Activated T-cell treated with anti-CD3 and anti-CD28 coated beads, Interleukin-2, amount 50 U/mL, for 24 hours (primary cell): ENCODE measurements at regions not wholly inside any gene's neighbourhood (a gene's known extent, or its start where the extent isn't known, plus 50 kb on each side); places are given as distances from the start of the nearest gene placed in this dataset.
A peak's percentile ranks its signal among the peaks of the same experiment; 100 is the strongest.

ENCODE experiments used
- DNase-seq: peaks from one replicate; pipeline ENCODE4 v3.0.0-alpha.2; 2020
- H3K27ac Mint-ChIP-seq: 2 replicates; pipeline ENCODE4 v1.8.0; 2020; ENCODE audit warnings: mild to moderate bottlenecking, mixed read lengths
- H3K27me3 Mint-ChIP-seq: 2 replicates; pipeline ENCODE4 v1.8.0; 2020; ENCODE audit warnings: mixed read lengths
- H3K36me3 Mint-ChIP-seq: 2 replicates; pipeline ENCODE4 v1.8.0; 2020; ENCODE audit warnings: low read depth, mixed read lengths
- H3K4me1 Mint-ChIP-seq: 2 replicates; pipeline ENCODE4 v1.8.0; 2020; ENCODE audit warnings: low read depth, mixed read lengths
- H3K4me3 Mint-ChIP-seq: 2 replicates; pipeline ENCODE4 v1.8.0; 2020; ENCODE audit warnings: mild to moderate bottlenecking, moderate library complexity, mixed read lengths
- H3K9me3 Mint-ChIP-seq: 2 replicates; pipeline ENCODE4 v1.8.0; 2020; ENCODE audit warnings: mixed read lengths

GRCh38 chr4:128565054-128565453, 244.4 kb upstream of the JADE1 start:
- no peak for DNase-seq
- H3K36me3 Mint-ChIP-seq, result no peaks in the 10 kb centered on the region
- H3K27ac Mint-ChIP-seq, result no peak overlapping the region
- H3K4me1 Mint-ChIP-seq, result no peaks in the 10 kb centered on the region
- H3K9me3 Mint-ChIP-seq, result no peaks in the 10 kb centered on the region
- peaks cover 23% of the 10 kb centered on the region for H3K27me3 Mint-ChIP-seq
- no peak overlapping the region for H3K4me3 Mint-ChIP-seq

GRCh38 chr4:128564081-128564630, 245.3 kb upstream of the JADE1 start:
- Mint-ChIP-seq H3K4me3 (no peak overlapping the region), H3K36me3 (no peaks in the 10 kb centered on the region), H3K27me3 (peaks cover 21% of the 10 kb centered on the region), H3K27ac (no peak overlapping the region), H3K9me3 (no peaks in the 10 kb centered on the region), H3K4me1 (no peaks in the 10 kb centered on the region)
- DNase-seq, result no peak

GRCh38 chr4:128560754-128561495, 248.6 kb upstream of the JADE1 start:
- DNase-seq, result no peak
- Mint-ChIP-seq H3K36me3 (no peaks in the 10 kb centered on the region), H3K27me3 (peaks cover 15% of the 10 kb centered on the region), H3K4me1 (no peaks in the 10 kb centered on the region), H3K27ac (no peak overlapping the region), H3K4me3 (no peak overlapping the region), H3K9me3 (no peaks in the 10 kb centered on the region)

- H3K27ac Mint-ChIP-seq, result no peak overlapping the region
- no peak for DNase-seq
- H3K4me3 Mint-ChIP-seq, result no peak overlapping the region
- peaks cover 4% of the 10 kb centered on the region for H3K27me3 Mint-ChIP-seq
- no peaks in the 10 kb centered on the region for H3K9me3 Mint-ChIP-seq
- H3K4me1 Mint-ChIP-seq, result peaks cover 1% of the 10 kb centered on the region
- no peaks in the 10 kb centered on the region for H3K36me3 Mint-ChIP-seq
These were observed 250.4 kb upstream of the JADE1 start for GRCh38 chr4:128558896-128559679.

GRCh38 chr4:128556756-128557155, 252.7 kb upstream of the JADE1 start:
- Mint-ChIP-seq H3K4me1 (peaks cover 18% of the 10 kb centered on the region), H3K27me3 (peaks cover 13% of the 10 kb centered on the region), H3K9me3 (no peaks in the 10 kb centered on the region), H3K4me3 (no peak overlapping the region), H3K36me3 (no peaks in the 10 kb centered on the region), H3K27ac (no peak overlapping the region)
- DNase-seq, result no peak

GRCh38 chr4:128553686-128554515, 255.6 kb upstream of the JADE1 start:
- DNase-seq, result no peak
- H3K36me3 Mint-ChIP-seq, result no peaks in the 10 kb centered on the region
- H3K4me3 Mint-ChIP-seq, result peak overlapping the region; percentile 76
- no peak overlapping the region for H3K27ac Mint-ChIP-seq
- H3K4me1 Mint-ChIP-seq, result peaks cover 18% of the 10 kb centered on the region
- H3K27me3 Mint-ChIP-seq, result peaks cover 18% of the 10 kb centered on the region
- no peaks in the 10 kb centered on the region for H3K9me3 Mint-ChIP-seq

- Mint-ChIP-seq H3K4me3 (no peak overlapping the region), H3K27me3 (peaks cover 18% of the 10 kb centered on the region), H3K4me1 (peaks cover 18% of the 10 kb centered on the region), H3K9me3 (no peaks in the 10 kb centered on the region), H3K36me3 (no peaks in the 10 kb centered on the region), H3K27ac (no peak overlapping the region)
- no peak for DNase-seq
These were observed 257.0 kb upstream of the JADE1 start for GRCh38 chr4:128552586-128552907.

- Mint-ChIP-seq H3K4me3 (no peak overlapping the region), H3K4me1 (peaks cover 18% of the 10 kb centered on the region)
- no peak for DNase-seq
These were observed 258.2 kb upstream of the JADE1 start for GRCh38 chr4:128551280-128551679.

GRCh38 chr4:128550060-128550459, 259.4 kb upstream of the JADE1 start:
- DNase-seq, result no peak
- H3K36me3 Mint-ChIP-seq, result no peaks in the 10 kb centered on the region
- H3K4me1 Mint-ChIP-seq, result peaks cover 18% of the 10 kb centered on the region
- H3K27me3 Mint-ChIP-seq, result peaks cover 22% of the 10 kb centered on the region
- H3K4me3 Mint-ChIP-seq, result no peak overlapping the region
- no peak overlapping the region for H3K27ac Mint-ChIP-seq
- H3K9me3 Mint-ChIP-seq, result no peaks in the 10 kb centered on the region

More at GRCh38 chr4:128551280-128551679, 258.2 kb upstream of the JADE1 start:
- Mint-ChIP-seq H3K9me3 (no peaks in the 10 kb centered on the region), H3K36me3 (no peaks in the 10 kb centered on the region), H3K27ac (no peak overlapping the region), H3K27me3 (peaks cover 22% of the 10 kb centered on the region)

GRCh38 chr4:128549636-128550035, 259.9 kb upstream of the JADE1 start:
- DNase-seq, result no peak
- Mint-ChIP-seq H3K27me3 (peaks cover 22% of the 10 kb centered on the region), H3K4me3 (no peak overlapping the region), H3K27ac (no peak overlapping the region), H3K4me1 (peaks cover 18% of the 10 kb centered on the region), H3K36me3 (no peaks in the 10 kb centered on the region), H3K9me3 (no peaks in the 10 kb centered on the region)

- Mint-ChIP-seq H3K9me3 (no peaks in the 10 kb centered on the region), H3K4me1 (peaks cover 9% of the 10 kb centered on the region), H3K36me3 (no peaks in the 10 kb centered on the region), H3K27ac (no peak overlapping the region), H3K4me3 (no peak overlapping the region), H3K27me3 (peaks cover 17% of the 10 kb centered on the region)
- no peak for DNase-seq
These were observed 260.8 kb upstream of the PGRMC2 start for GRCh38 chr4:128548381-128548780.

- H3K4me1 Mint-ChIP-seq, result no peaks in the 10 kb centered on the region
- no peaks in the 10 kb centered on the region for H3K9me3 Mint-ChIP-seq
- DNase-seq, result no peak
- H3K27me3 Mint-ChIP-seq, result peaks cover 4% of the 10 kb centered on the region
- no peaks in the 10 kb centered on the region for H3K36me3 Mint-ChIP-seq
- no peak overlapping the region for H3K4me3 Mint-ChIP-seq
- H3K27ac Mint-ChIP-seq, result no peak overlapping the region
These were observed 256.7 kb upstream of the PGRMC2 start for GRCh38 chr4:128544272-128544671.

GRCh38 chr4:128543696-128544095, 256.1 kb upstream of the PGRMC2 start:
- no peaks in the 10 kb centered on the region for H3K9me3 Mint-ChIP-seq
- H3K27me3 Mint-ChIP-seq, result peaks cover 4% of the 10 kb centered on the region
- DNase-seq, result no peak
- H3K27ac Mint-ChIP-seq, result no peak overlapping the region
- no peak overlapping the region for H3K4me3 Mint-ChIP-seq
- H3K4me1 Mint-ChIP-seq, result no peaks in the 10 kb centered on the region
- H3K36me3 Mint-ChIP-seq, result no peaks in the 10 kb centered on the region

GRCh38 chr4:128542047-128542446, 254.4 kb upstream of the PGRMC2 start:
- Mint-ChIP-seq H3K9me3 (no peaks in the 10 kb centered on the region), H3K4me3 (no peak overlapping the region), H3K27ac (no peak overlapping the region), H3K36me3 (no peaks in the 10 kb centered on the region), H3K4me1 (no peaks in the 10 kb centered on the region), H3K27me3 (no peaks in the 10 kb centered on the region)
- no peak for DNase-seq
